NT2/D1 (cell line): ENCODE measurements at regions not wholly inside any gene's neighbourhood (a gene's known extent, or its start where the extent isn't known, plus 50 kb on each side); places are given as distances from the start of the nearest gene placed in this dataset.
"Not testable (repeated sequence)": the region's sequence is repeated elsewhere in the genome, so short reads cannot be mapped to it uniquely, and the experiment has no call there.

Experiments used
- DNase-seq: peaks from one replicate; pipeline ENCODE4 v3.0.0-alpha.2; 2011; ENCODE audit warnings: low read depth, low spot score
- H3K27me3 ChIP-seq: 2 replicates; pipeline ENCODE4 v1.6.0; 2011; ENCODE audit warnings: mild to moderate bottlenecking; ENCODE audit not compliant: insufficient read length, insufficient read depth
- H3K36me3 ChIP-seq: 2 replicates; pipeline ENCODE4 v1.6.1; 2011; ENCODE audit warnings: mild to moderate bottlenecking, low read length, mixed read lengths; ENCODE audit not compliant: insufficient read depth, insufficient read length
- H3K4me1 ChIP-seq: 2 replicates; pipeline ENCODE4 v1.5.1; 2011; ENCODE audit not compliant: insufficient read depth, insufficient read length
- H3K4me3 ChIP-seq: 2 replicates; pipeline ENCODE4 v1.5.1; 2011; ENCODE audit warnings: low read depth; ENCODE audit not compliant: insufficient read length
- H3K9ac ChIP-seq: 2 replicates; pipeline ENCODE4 v1.6.0; 2011; ENCODE audit warnings: low read depth; ENCODE audit not compliant: insufficient read length
- H3K9me3 ChIP-seq: 2 replicates; pipeline ENCODE4 v1.5.1; 2011; ENCODE audit warnings: mild to moderate bottlenecking, low read length; ENCODE audit not compliant: insufficient read depth
- SUZ12 ChIP-seq: IDR thresholded peaks from 2 replicates; pipeline ENCODE4 v1.6.1; 2011; ENCODE audit not compliant: insufficient read length, insufficient read depth; ENCODE audit errors: extremely low read depth
- YY1 ChIP-seq: IDR thresholded peaks from 2 replicates; pipeline ENCODE4 v1.6.1; 2011; ENCODE audit not compliant: insufficient read length, insufficient read depth
- ZNF274 ChIP-seq: IDR thresholded peaks from 2 replicates; pipeline ENCODE4 v1.6.1; 2011; ENCODE audit warnings: mild to moderate bottlenecking, low read depth, low read length

- TF ChIP-seq YY1: no peak
- no peak for TF ChIP-seq ZNF274
- TF ChIP-seq SUZ12: no peak
- Histone ChIP-seq H3K9ac (no peak overlapping the region), H3K9me3 (no peaks in the 10 kb centered on the region), H3K36me3 (no peaks in the 10 kb centered on the region), H3K4me3 (no peak overlapping the region), H3K4me1 (peaks cover 2% of the 10 kb centered on the region), H3K27me3 (no peaks in the 10 kb centered on the region)
- no peak for DNase-seq
Observed at GRCh38 chr10:4283846-4284610, 499.0 kb upstream of the KLF6 start.

- TF ChIP-seq ZNF274: no peak
- no peak for TF ChIP-seq SUZ12
- TF ChIP-seq YY1: no peak
- H3K9me3 ChIP-seq: no peaks in the 10 kb centered on the region
- H3K36me3 ChIP-seq: no peaks in the 10 kb centered on the region
- H3K27me3 ChIP-seq: no peaks in the 10 kb centered on the region
- no peak for DNase-seq
- no peak overlapping the region for H3K9ac ChIP-seq
- H3K4me1 ChIP-seq: peaks cover 2% of the 10 kb centered on the region
- H3K4me3 ChIP-seq: no peak overlapping the region
Observed at GRCh38 chr10:4282496-4282895, 497.5 kb upstream of the KLF6 start.

DNA sequence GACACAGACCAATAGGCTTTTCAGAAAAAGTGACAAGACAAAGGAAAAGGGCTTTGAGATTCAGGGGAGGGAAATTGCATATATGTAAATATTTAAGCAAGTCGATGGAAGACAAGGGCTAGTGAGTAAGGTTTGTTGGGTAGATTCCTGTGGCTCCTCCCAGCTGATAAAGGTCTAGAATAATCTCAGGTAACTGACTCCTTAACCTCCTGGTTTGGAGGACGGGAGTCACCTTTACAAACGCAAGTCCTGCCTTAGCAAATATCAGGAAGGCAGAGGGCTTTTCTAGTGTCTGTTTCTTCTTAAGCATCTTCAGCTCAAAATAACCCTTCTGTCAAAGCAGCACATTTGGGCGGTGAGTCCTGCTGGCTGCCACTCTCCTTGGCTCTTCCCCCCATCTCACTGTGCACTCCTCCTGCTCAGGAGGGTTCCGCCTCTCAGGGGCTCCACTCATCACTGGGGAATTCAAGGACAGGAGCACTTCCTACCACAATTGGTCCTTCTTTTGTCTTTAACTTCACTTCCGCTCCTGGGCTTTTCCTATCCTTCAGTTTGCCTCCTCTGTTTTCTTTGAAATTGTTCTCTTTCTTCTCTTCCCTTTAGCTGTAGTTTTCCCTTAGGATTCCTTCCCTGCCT, 496.3 kb upstream of the KLF6 start:
- no peaks in the 10 kb centered on the region for H3K36me3 ChIP-seq
- DNase-seq: no peak
- no peaks in the 10 kb centered on the region for H3K9me3 ChIP-seq
- H3K27me3 ChIP-seq: no peaks in the 10 kb centered on the region
- peaks cover 2% of the 10 kb centered on the region for H3K4me1 ChIP-seq
- TF ChIP-seq SUZ12 (no peak), ZNF274 (no peak), YY1 (no peak)
- no peak overlapping the region for H3K9ac ChIP-seq
- no peak overlapping the region for H3K4me3 ChIP-seq

- no peak for TF ChIP-seq SUZ12
- no peak for TF ChIP-seq YY1
- no peak for TF ChIP-seq ZNF274
- H3K4me1 ChIP-seq: peaks cover 2% of the 10 kb centered on the region
- H3K9me3 ChIP-seq: no peaks in the 10 kb centered on the region
- no peak overlapping the region for H3K9ac ChIP-seq
- DNase-seq: no peak
- H3K4me3 ChIP-seq: no peak overlapping the region
- H3K27me3 ChIP-seq: no peaks in the 10 kb centered on the region
- no peaks in the 10 kb centered on the region for H3K36me3 ChIP-seq
Observed at GRCh38 chr10:4280461-4281189, 495.6 kb upstream of the KLF6 start.

- no peak for TF ChIP-seq SUZ12
- Histone ChIP-seq H3K9ac (no peak overlapping the region), H3K36me3 (no peaks in the 10 kb centered on the region), H3K4me1 (peaks cover 2% of the 10 kb centered on the region), H3K27me3 (no peaks in the 10 kb centered on the region), H3K4me3 (no peak overlapping the region), H3K9me3 (no peaks in the 10 kb centered on the region)
- DNase-seq: no peak
Observed at GRCh38 chr10:4279655-4280054, 494.6 kb upstream of the KLF6 start.

- TF ChIP-seq YY1: no peak
- TF ChIP-seq ZNF274: no peak
- no peak for TF ChIP-seq SUZ12
- Histone ChIP-seq H3K9ac (no peak overlapping the region), H3K4me3 (no peak overlapping the region), H3K4me1 (peaks cover 2% of the 10 kb centered on the region), H3K9me3 (no peaks in the 10 kb centered on the region), H3K27me3 (no peaks in the 10 kb centered on the region), H3K36me3 (no peaks in the 10 kb centered on the region)
- DNase-seq: no peak
Observed at GRCh38 chr10:4278186-4278585, 493.2 kb upstream of the KLF6 start.

DNA sequence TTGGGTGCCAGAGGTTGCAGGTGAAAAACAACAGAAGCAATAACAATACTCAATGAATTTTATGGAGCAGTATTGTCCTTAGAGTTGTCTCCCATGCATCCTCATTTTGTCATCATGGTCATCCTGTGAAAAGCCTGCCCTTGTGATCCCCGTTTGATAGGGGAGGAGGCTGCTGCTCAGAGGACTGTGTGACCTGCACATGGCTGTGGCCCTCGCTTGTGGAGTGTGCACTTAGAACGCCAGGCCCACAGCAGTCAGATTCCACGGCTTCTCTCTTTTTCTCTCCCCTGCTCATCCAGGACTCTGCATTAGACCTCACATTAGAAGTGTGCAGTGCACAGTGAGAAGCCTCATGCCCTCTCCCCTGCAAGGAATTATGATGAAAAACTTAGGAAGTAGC, 491.1 kb upstream of the KLF6 start:
- TF ChIP-seq ZNF274 (no peak), YY1 (no peak), SUZ12 (no peak)
- Histone ChIP-seq H3K4me1 (peaks cover 2% of the 10 kb centered on the region), H3K9me3 (peaks cover 8% of the 10 kb centered on the region), H3K36me3 (no peaks in the 10 kb centered on the region), H3K27me3 (no peaks in the 10 kb centered on the region), H3K9ac (no peak overlapping the region), H3K4me3 (no peak overlapping the region)
- DNase-seq: no peak

DNA sequence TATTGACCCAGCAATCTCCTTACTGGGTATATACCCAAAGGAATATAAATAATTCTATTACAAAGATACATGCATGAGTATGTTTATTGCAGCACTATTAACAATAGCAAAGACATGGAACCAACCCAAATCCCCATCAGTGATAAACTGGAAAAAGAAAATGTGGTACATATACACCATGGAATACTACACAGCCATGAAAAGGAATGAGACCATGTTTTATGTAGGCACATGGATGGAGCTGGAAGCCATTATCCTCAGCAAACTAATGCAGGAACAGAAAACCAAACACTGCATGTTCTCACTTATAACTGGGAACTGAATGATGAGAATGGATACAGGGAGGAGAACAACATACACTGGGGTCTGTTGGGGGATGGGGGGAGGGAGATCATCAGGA, 489.7 kb upstream of the KLF6 start:
- peaks cover 14% of the 10 kb centered on the region for H3K9me3 ChIP-seq
- not testable (repeated sequence) for DNase-seq, H3K27me3 ChIP-seq, H3K4me3 ChIP-seq, H3K4me1 ChIP-seq, H3K36me3 ChIP-seq, H3K9ac ChIP-seq
